Bronchial epithelial cell (primary cell): ENCODE measurements at regions not wholly inside any gene's neighbourhood (a gene's known extent, or its start where the extent isn't known, plus 50 kb on each side); places are given as distances from the start of the nearest gene placed in this dataset.

Source experiments
- DNase-seq: peaks from one replicate; pipeline ENCODE4 v3.0.0-alpha.2; 2010; ENCODE audit warnings: low read depth
- FAIRE-seq: peaks from 2 replicates; lab custom pipeline; 2011; peaks lifted over from hg19 to GRCh38; lab: Jason Lieb, UNC
- H3K27me3 ChIP-seq: 2 replicates; pipeline ENCODE4 v1.5.1; 2011; ENCODE audit warnings: low read length; ENCODE audit not compliant: control insufficient read depth, insufficient read depth
- H3K36me3 ChIP-seq: 2 replicates; pipeline ENCODE4 v1.5.1; 2011; ENCODE audit warnings: low read length; ENCODE audit not compliant: control insufficient read depth, insufficient read depth
- H3K4me3 ChIP-seq: 2 replicates; pipeline ENCODE4 v1.5.1; 2011; ENCODE audit warnings: mild to moderate bottlenecking, low read depth, low read length, control low read depth
- CTCF ChIP-seq: IDR thresholded peaks from 2 replicates; pipeline ENCODE4 v1.5.1; 2011; ENCODE audit warnings: mild to moderate bottlenecking, moderate library complexity, low read length, control low read depth, inconsistent platforms; ENCODE audit not compliant: insufficient read depth, severe bottlenecking

DNA sequence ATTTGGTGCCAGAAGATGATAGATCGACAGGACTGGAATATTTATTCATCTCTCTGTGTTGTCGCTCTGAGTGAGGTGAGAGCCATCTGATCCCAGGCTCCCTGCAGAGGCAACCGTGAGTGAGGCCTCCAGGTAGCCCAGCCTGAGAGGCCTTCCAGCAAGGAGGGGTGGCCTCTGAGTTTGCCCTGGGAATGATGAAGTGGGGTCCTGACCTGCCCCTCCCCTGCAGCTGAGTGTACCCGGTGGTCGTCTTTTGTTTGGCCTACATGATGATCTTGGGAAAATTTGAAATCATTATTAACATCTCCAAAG, 86.4 kb downstream of the CBLN1 start:
- no peak overlapping the region for H3K4me3 ChIP-seq
- TF ChIP-seq CTCF = no peak
- H3K36me3 ChIP-seq = no peaks in the 10 kb centered on the region
- DNase-seq (no peak), FAIRE-seq (no peak)
- H3K27me3 ChIP-seq = no peaks in the 10 kb centered on the region

GRCh38 chr16:49194537-49195236, 87.0 kb downstream of the CBLN1 start:
- H3K4me3 ChIP-seq = no peak overlapping the region
- no peak for TF ChIP-seq CTCF
- H3K36me3 ChIP-seq = no peaks in the 10 kb centered on the region
- no peaks in the 10 kb centered on the region for H3K27me3 ChIP-seq
- no peak for FAIRE-seq
- DNase-seq = no peak

GRCh38 chr16:49193596-49193995, 88.0 kb downstream of the CBLN1 start:
- Histone ChIP-seq H3K36me3 (no peaks in the 10 kb centered on the region), H3K4me3 (no peak overlapping the region), H3K27me3 (no peaks in the 10 kb centered on the region)
- DNase-seq (no peak), FAIRE-seq (no peak)
- TF ChIP-seq CTCF = no peak

DNA sequence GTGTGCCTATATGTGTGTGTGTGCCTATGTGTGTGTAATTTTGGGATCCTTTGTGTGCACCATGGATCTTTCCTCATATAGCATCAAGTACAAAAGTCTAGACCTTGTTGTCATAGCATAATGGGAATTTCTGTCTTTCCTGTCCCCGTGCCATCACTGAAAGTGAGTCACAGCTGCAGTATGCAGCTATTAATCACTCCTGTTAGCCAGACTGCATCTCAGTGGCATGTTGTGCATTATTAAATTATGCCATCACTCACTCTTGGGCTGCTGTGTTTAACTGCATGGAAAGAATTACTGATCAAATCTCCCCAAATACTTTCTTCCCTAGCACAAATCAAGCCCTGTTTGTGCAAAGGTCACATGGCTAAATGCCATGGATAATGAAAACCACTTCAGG, 92.4 kb downstream of the CBLN1 start:
- H3K36me3 ChIP-seq = no peaks in the 10 kb centered on the region
- DNase-seq (peak; percentile 28), FAIRE-seq (no peak)
- no peak overlapping the region for H3K4me3 ChIP-seq
- no peak for TF ChIP-seq CTCF
- no peaks in the 10 kb centered on the region for H3K27me3 ChIP-seq

GRCh38 chr16:49183911-49184310, 97.7 kb downstream of the CBLN1 start:
- H3K36me3 ChIP-seq = no peaks in the 10 kb centered on the region
- H3K4me3 ChIP-seq = no peak overlapping the region
- TF ChIP-seq CTCF = peak; percentile 71
- DNase-seq (peak; percentile 35), FAIRE-seq (no peak)
- no peaks in the 10 kb centered on the region for H3K27me3 ChIP-seq

GRCh38 chr16:49181791-49182518, 99.7 kb downstream of the CBLN1 start:
- TF ChIP-seq CTCF = no peak
- Histone ChIP-seq H3K27me3 (no peaks in the 10 kb centered on the region), H3K36me3 (no peaks in the 10 kb centered on the region), H3K4me3 (no peak overlapping the region)
- DNase-seq = no peak
- no peak for FAIRE-seq
